ENCODE measurements at regions not wholly inside any gene's neighbourhood (a gene's known extent, or its start where the extent isn't known, plus 50 kb on each side); places are given as distances from the start of the nearest gene placed in this dataset.

DNA sequence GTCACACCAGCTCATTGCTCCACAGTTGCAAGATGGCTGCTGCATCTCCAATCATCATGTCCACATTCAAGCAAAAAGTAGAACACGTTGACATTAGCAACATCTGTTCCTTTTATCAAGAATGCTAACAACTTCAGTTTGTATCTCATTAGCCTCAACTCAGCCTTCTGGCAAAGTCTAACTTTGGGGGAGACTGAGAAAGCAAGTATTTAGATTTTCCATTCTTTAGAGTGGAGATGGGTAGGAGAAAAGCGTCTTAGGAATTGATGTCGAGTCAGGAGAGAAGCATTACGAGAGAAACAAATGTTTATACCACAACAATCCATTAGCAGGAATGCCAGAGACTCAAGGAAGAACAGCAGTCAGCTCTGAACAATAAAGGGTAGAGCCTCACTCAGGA, 446.3 kb downstream of the ENC1 start:
- Histone ChIP-seq H2BK120ac (replicated peaks; ENCODE audit: low read depth, low read length) (no peak overlapping the region), H3K27ac (ENCODE audit: low read depth, low read length) (no peak overlapping the region), H4K8ac (ENCODE audit: extremely low read depth, insufficient read depth, low read length) (no peak overlapping the region), H2AK5ac (ENCODE audit: low read depth, low read length) (no peak overlapping the region), H2BK15ac (ENCODE audit: low read length) (no peak overlapping the region), H2BK5ac (ENCODE audit: low read depth, low read length) (no peak overlapping the region), H3K4me2 (ENCODE audit: insufficient read depth in 1 of 2, low read depth in 2 of 2, low read length in 2 of 2) (no peak overlapping the region), H2BK12ac (ENCODE audit: low read depth, low read length) (no peak overlapping the region), H2AFZ (ENCODE audit: low read length) (no peak overlapping the region), H3K56ac (replicated peaks; ENCODE audit: insufficient read length, low read depth, low read length) (no peak overlapping the region), H3K23ac (ENCODE audit: insufficient read length) (no peak overlapping the region), H4K5ac (ENCODE audit: insufficient read length, low read depth, low read length) (no peak overlapping the region), H3K27me3 (replicated peaks in 1 of 4; ENCODE audit: control insufficient read depth in 3 of 4, extremely low read depth in 1 of 4, insufficient read depth in 3 of 4, low read length in 3 of 4) (no peaks in the 10 kb centered on the region), H3K4me1 (replicated peaks in 1 of 4; ENCODE audit: control insufficient read depth in 3 of 4, insufficient read depth in 4 of 4, low read length in 3 of 4) (no peaks in the 10 kb centered on the region), H3K4ac (replicated peaks; ENCODE audit: insufficient read length, low read depth, low read length) (no peak overlapping the region), H3K18ac (ENCODE audit: extremely low read depth, low read length) (no peak overlapping the region), H3K9ac (replicated peaks in 1 of 4; ENCODE audit: extremely low read depth in 1 of 4, low read depth in 3 of 4, low read length in 3 of 4) (no peak overlapping the region), H3K79me2 (ENCODE audit: control insufficient read depth in 1 of 2, insufficient read depth in 2 of 2, low read length in 2 of 2) (no peaks in the 10 kb centered on the region), H3K23me2 (ENCODE audit: low read depth, low read length) (no peaks in the 10 kb centered on the region), H4K91ac (replicated peaks; ENCODE audit: insufficient read length, low read length) (no peak overlapping the region), H3K14ac (ENCODE audit: insufficient read length) (no peak overlapping the region), H3K4me3 (ENCODE audit: extremely low read depth in 1 of 4, insufficient read depth in 2 of 4, low read depth in 3 of 4, low read length in 4 of 4) (no peak overlapping the region), H3K36me3 (ENCODE audit: control insufficient read depth in 2 of 4, insufficient read depth in 4 of 4, low read length in 3 of 4) (no peaks in the 10 kb centered on the region), H3K9me3 (ENCODE audit: insufficient read depth in 2 of 2, low read depth in 1 of 2, low read length in 1 of 2) (0 out of 4 replicates have a peak, but pooled peaks cover 0 to 3% of the 10 kb centered on the region in 2 experiments), H3K79me1 (ENCODE audit: low read depth, low read length) (no peaks in the 10 kb centered on the region), H4K20me1 (replicated peaks in 1 of 2; ENCODE audit: control insufficient read depth in 1 of 2, insufficient read depth in 2 of 2, low read length in 2 of 2) (no peaks in the 10 kb centered on the region), H2BK20ac (ENCODE audit: low read length) (no peak overlapping the region)
- WGBS, 2 experiments (ENCODE audit: extremely low coverage in 1 of 2, insufficient coverage in 1 of 2, insufficient read length in 1 of 2, insufficient replicate concordance in 2 of 2, low coverage in 1 of 2, low lambda C conversion rate in 2 of 2, missing lambda C conversion rate in 1 of 2) = 90% methylated on average over 4 of the region's 4 CpGs; no CpG with 5 or more reads in 1 of the 2 experiments
- ChIA-PET CTCF (ENCODE audit: partially characterized antibody) (interaction anchor here (0.7 to 2.9 kb wide), 3 partner anchors 10 to 22 kb away, joined by 3 to 8 read pairs (median 7); no protein-coding TSS in a partner anchor), POLR2A (ENCODE audit: partially characterized antibody) (no interaction called here)
- DNase-seq (ENCODE audit: low read depth in 1 of 2, low spot score in 2 of 2) (no peak), FAIRE-seq (no peak)
- TF ChIP-seq KDM4A (IDR thresholded peaks at IDR 0.05; ENCODE audit: low read depth, low read length, severe bottlenecking) = no peak
- TF ChIP-seq RNF2 (IDR thresholded peaks at IDR 0.05; ENCODE audit: borderline replicate concordance, low read depth, low read length, missing control alignments, poor library complexity, severe bottlenecking) = no peak
